Neural cell (in vitro differentiated cells): ENCODE measurements at regions not wholly inside any gene's neighbourhood (a gene's known extent, or its start where the extent isn't known, plus 50 kb on each side); places are given as distances from the start of the nearest gene placed in this dataset.
"Not testable (repeated sequence)": the region's sequence is repeated elsewhere in the genome, so short reads cannot be mapped to it uniquely, and the experiment has no call there.

Experiments
- H2AFZ ChIP-seq: fragments of 200-600, 300-800 bp; sonication (generic), shearing (Covaris generic); 2 replicates; pipeline ENCODE4 v1.6.0; 2014; ENCODE audit warnings: low read depth, mild to moderate bottlenecking, antibody characterized with exemption, low read length, moderate library complexity
- H3F3A ChIP-seq: fragments of 200-600 bp; shearing (Covaris generic); 2 replicates; pipeline ENCODE4 v1.6.1; 2016; ENCODE audit warnings: mild to moderate bottlenecking, moderate library complexity, mixed read lengths, antibody characterized with exemption, low read length; ENCODE audit not compliant: insufficient read depth, poor library complexity, severe bottlenecking
- H3K27ac ChIP-seq: fragments of 200-600, 300-800 bp; sonication (generic), shearing (Covaris generic); 2 replicates; pipeline ENCODE4 v1.5.1; 2014; ENCODE audit warnings: mild to moderate bottlenecking, low read length, moderate library complexity
- H3K27me3 ChIP-seq: fragments of 300-800, 200-600 bp; sonication (generic), shearing (Covaris generic); 2 replicates; pipeline ENCODE4 v1.6.0; 2014; ENCODE audit warnings: mild to moderate bottlenecking, low read depth, low read length, moderate library complexity; ENCODE audit not compliant: insufficient read depth
- H3K36me3 ChIP-seq: fragments of 300-800, 200-600 bp; sonication (generic), shearing (Covaris generic); 2 replicates; pipeline ENCODE4 v1.5.1; 2014; ENCODE audit warnings: mild to moderate bottlenecking, antibody characterized with exemption, low read length, moderate library complexity; ENCODE audit not compliant: insufficient read depth
- H3K4me2 ChIP-seq: fragments of 300-800, 200-600 bp; sonication (generic), shearing (Covaris generic); 2 replicates; pipeline ENCODE4 v1.6.0; 2014; ENCODE audit warnings: mild to moderate bottlenecking, low read length
- H3K4me3 ChIP-seq: fragments of 300-800, 200-600 bp; sonication (generic), shearing (Covaris generic); 2 replicates; pipeline ENCODE4 v1.5.1; 2014; ENCODE audit warnings: mild to moderate bottlenecking, low read length, moderate library complexity
- H3K79me2 ChIP-seq: fragments of 200-600 bp; shearing (Covaris generic); replicated peaks from 2 replicates; pipeline ENCODE4 v1.6.0; 2014; ENCODE audit warnings: mild to moderate bottlenecking, low read length, moderate library complexity; ENCODE audit not compliant: insufficient read depth
- H3K9ac ChIP-seq: fragments of 300-800, 200-600 bp; sonication (generic), shearing (Covaris generic); 2 replicates; pipeline ENCODE4 v1.6.1; 2016; ENCODE audit warnings: mild to moderate bottlenecking, low read length, mixed read lengths
- H3K9me2 ChIP-seq: fragments of 200-600 bp; shearing (Covaris generic); 2 replicates; pipeline ENCODE4 v1.6.1; 2016; ENCODE audit warnings: mild to moderate bottlenecking, low read length, mixed read lengths; ENCODE audit not compliant: insufficient read depth
- H3K9me3 ChIP-seq: fragments of 200-600, 300-800 bp; sonication (generic), shearing (Covaris generic); 2 replicates; pipeline ENCODE4 v1.6.1; 2016; ENCODE audit warnings: mild to moderate bottlenecking, mixed run types, low read length, moderate library complexity, mixed read lengths
- H4K20me1 ChIP-seq: fragments of 200-600 bp; shearing (Covaris generic); 2 replicates; pipeline ENCODE4 v1.6.1; 2016; ENCODE audit warnings: mild to moderate bottlenecking, mixed run types; ENCODE audit not compliant: insufficient read depth
- EP300 ChIP-seq: fragments of 450-650 bp; conservative IDR thresholded peaks from 2 replicates; pipeline ENCODE4 v1.6.1; 2014; ENCODE audit warnings: antibody characterized with exemption, mild to moderate bottlenecking, moderate library complexity; ENCODE audit not compliant: poor library complexity, severe bottlenecking
- EZH2 ChIP-seq: fragments of 200-600, 300-800 bp; shearing (Covaris generic), sonication (generic); IDR thresholded peaks from 2 replicates; pipeline ENCODE4 v1.6.1; 2014; ENCODE audit warnings: antibody characterized with exemption, low read length, borderline replicate concordance, mild to moderate bottlenecking; ENCODE audit not compliant: insufficient read depth, poor library complexity, severe bottlenecking
- MXI1 ChIP-seq: fragments of 450-650 bp; conservative IDR thresholded peaks from 2 replicates; pipeline ENCODE4 v1.6.1; 2014; ENCODE audit warnings: antibody characterized with exemption, mild to moderate bottlenecking; ENCODE audit not compliant: poor library complexity, severe bottlenecking
- POLR2AphosphoS5 ChIP-seq: IDR thresholded peaks from 2 replicates; pipeline ENCODE4 v1.6.1; 2012
- RAD21 ChIP-seq: fragments of 450-650 bp; conservative IDR thresholded peaks from 2 replicates; pipeline ENCODE4 v1.6.1; 2014; ENCODE audit warnings: antibody characterized with exemption, mild to moderate bottlenecking, moderate library complexity
- SMC3 ChIP-seq: fragments of 450-650 bp; conservative IDR thresholded peaks from 2 replicates; pipeline ENCODE4 v1.6.1; 2014; ENCODE audit warnings: antibody characterized with exemption, mild to moderate bottlenecking, moderate library complexity; ENCODE audit not compliant: poor library complexity
- TAF1 ChIP-seq: IDR thresholded peaks from 2 replicates; pipeline ENCODE4 v1.6.1; 2012; ENCODE audit warnings: low read depth
- TF ChIP-seq, protein P1 (sequence below): fragments of 450-650 bp; IDR thresholded peaks from 2 replicates; pipeline ENCODE4 v1.5.1; 2014; ENCODE audit warnings: antibody characterized with exemption, mild to moderate bottlenecking, moderate library complexity; ENCODE audit not compliant: poor library complexity, severe bottlenecking
- TF ChIP-seq, protein P2 (sequence below): IDR thresholded peaks from 2 replicates; pipeline ENCODE4 v1.6.1; 2012; ENCODE audit warnings: borderline replicate concordance

DNA sequence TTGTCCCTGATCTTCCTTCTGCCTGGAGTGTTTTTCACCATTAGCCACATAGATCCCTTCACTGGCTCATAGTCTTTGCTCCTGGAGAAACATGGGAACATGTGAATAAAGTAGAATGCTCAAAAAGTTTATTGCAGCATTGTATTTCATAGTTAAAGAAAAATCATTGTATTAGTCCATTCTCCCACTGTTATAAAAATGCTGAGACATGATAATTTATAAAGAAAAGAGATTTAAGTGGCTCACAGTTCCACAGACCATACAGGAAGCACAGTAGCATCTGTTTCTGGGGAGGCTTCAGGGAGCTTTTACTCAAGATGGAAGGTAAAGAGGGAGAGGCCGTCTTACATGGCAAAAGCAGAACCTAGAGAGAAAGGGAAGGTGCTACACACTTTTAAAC lies 238.3 kb upstream of the OR4E1 start:
- H3K4me2 ChIP-seq = no peak overlapping the region
- H3K27me3 ChIP-seq = no peaks in the 10 kb centered on the region
- no peak overlapping the region for H3K4me3 ChIP-seq
- no peak overlapping the region for H3K27ac ChIP-seq
- H2AFZ ChIP-seq = no peak overlapping the region
- H3K9ac ChIP-seq = no peak overlapping the region
- H4K20me1 ChIP-seq = no peaks in the 10 kb centered on the region
- H3K9me2 ChIP-seq = no peaks in the 10 kb centered on the region
- no peaks in the 10 kb centered on the region for H3F3A ChIP-seq
- H3K9me3 ChIP-seq = no peaks in the 10 kb centered on the region
- H3K36me3 ChIP-seq = no peaks in the 10 kb centered on the region
- no peaks in the 10 kb centered on the region for H3K79me2 ChIP-seq
- TF ChIP-seq EP300 = no peak

DNA sequence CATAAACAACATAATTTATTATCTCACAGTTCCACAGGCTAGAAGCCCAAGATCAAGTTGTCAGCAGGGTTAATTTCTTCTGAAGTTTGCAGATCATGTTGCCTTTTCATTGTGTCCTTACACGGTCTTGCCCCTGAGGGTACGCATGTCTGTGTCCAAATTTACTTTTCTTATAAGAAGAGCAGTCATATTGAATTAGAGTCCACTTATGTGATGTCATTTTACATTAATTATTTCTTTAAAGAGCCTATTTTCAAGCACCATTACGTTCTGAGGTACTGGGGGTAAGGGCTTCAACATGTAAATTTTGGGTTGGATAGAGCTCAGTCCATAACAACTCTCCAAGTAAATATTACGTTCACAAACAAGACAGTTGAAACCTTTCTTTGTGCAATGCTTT lies 236.6 kb upstream of the OR4E1 start:
- Histone ChIP-seq H3K9me2 (no peaks in the 10 kb centered on the region), H2AFZ (no peak overlapping the region), H3K4me3 (no peak overlapping the region), H3K79me2 (no peaks in the 10 kb centered on the region), H3F3A (no peaks in the 10 kb centered on the region), H3K36me3 (no peaks in the 10 kb centered on the region), H3K9me3 (no peaks in the 10 kb centered on the region), H3K27me3 (no peaks in the 10 kb centered on the region), H3K27ac (no peak overlapping the region), H4K20me1 (no peaks in the 10 kb centered on the region), H3K9ac (no peak overlapping the region), H3K4me2 (no peak overlapping the region)
- TF ChIP-seq EP300 (no peak), RAD21 (no peak), TAF1 (no peak), SMC3 (no peak), EZH2 (no peak), MXI1 (no peak), POLR2AphosphoS5 (no peak)
- TF ChIP-seq, protein P1, sequence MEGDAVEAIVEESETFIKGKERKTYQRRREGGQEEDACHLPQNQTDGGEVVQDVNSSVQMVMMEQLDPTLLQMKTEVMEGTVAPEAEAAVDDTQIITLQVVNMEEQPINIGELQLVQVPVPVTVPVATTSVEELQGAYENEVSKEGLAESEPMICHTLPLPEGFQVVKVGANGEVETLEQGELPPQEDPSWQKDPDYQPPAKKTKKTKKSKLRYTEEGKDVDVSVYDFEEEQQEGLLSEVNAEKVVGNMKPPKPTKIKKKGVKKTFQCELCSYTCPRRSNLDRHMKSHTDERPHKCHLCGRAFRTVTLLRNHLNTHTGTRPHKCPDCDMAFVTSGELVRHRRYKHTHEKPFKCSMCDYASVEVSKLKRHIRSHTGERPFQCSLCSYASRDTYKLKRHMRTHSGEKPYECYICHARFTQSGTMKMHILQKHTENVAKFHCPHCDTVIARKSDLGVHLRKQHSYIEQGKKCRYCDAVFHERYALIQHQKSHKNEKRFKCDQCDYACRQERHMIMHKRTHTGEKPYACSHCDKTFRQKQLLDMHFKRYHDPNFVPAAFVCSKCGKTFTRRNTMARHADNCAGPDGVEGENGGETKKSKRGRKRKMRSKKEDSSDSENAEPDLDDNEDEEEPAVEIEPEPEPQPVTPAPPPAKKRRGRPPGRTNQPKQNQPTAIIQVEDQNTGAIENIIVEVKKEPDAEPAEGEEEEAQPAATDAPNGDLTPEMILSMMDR = no peak
- TF ChIP-seq, protein P2, sequence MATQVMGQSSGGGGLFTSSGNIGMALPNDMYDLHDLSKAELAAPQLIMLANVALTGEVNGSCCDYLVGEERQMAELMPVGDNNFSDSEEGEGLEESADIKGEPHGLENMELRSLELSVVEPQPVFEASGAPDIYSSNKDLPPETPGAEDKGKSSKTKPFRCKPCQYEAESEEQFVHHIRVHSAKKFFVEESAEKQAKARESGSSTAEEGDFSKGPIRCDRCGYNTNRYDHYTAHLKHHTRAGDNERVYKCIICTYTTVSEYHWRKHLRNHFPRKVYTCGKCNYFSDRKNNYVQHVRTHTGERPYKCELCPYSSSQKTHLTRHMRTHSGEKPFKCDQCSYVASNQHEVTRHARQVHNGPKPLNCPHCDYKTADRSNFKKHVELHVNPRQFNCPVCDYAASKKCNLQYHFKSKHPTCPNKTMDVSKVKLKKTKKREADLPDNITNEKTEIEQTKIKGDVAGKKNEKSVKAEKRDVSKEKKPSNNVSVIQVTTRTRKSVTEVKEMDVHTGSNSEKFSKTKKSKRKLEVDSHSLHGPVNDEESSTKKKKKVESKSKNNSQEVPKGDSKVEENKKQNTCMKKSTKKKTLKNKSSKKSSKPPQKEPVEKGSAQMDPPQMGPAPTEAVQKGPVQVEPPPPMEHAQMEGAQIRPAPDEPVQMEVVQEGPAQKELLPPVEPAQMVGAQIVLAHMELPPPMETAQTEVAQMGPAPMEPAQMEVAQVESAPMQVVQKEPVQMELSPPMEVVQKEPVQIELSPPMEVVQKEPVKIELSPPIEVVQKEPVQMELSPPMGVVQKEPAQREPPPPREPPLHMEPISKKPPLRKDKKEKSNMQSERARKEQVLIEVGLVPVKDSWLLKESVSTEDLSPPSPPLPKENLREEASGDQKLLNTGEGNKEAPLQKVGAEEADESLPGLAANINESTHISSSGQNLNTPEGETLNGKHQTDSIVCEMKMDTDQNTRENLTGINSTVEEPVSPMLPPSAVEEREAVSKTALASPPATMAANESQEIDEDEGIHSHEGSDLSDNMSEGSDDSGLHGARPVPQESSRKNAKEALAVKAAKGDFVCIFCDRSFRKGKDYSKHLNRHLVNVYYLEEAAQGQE = no peak

DNA sequence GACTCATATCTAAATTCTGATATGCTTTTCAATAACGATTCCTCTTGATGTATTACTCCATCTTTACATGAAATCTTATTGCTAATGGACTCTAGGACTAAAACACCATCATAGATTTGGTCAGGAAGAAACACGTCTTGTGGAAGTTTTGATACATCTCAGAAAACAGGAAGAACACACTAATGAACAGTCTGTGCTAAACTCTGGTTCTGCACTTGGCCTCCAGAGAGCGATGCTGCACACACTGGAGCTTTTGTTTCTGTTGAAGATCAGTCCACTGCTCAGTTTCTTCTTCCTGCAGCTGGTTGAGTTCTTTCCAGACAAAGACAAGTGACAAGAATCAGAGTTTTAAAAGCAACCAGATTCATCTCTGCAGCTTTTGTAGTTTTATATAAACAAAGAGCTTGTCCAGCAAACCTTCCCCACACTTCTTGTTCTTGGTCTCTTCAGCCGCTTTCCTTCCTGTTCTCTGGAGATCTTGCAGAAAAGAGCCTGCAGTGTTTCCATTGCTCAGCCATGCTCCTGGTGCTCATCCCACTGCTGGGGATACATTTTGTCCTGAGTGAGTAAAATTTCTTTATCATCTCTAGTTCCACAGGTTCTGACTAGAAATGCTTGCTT lies 229.1 kb upstream of the OR4E1 start:
- no peak overlapping the region for H3K9ac ChIP-seq
- no peaks in the 10 kb centered on the region for H3F3A ChIP-seq
- no peaks in the 10 kb centered on the region for H3K9me2 ChIP-seq
- H3K9me3 ChIP-seq = no peaks in the 10 kb centered on the region
- no peak overlapping the region for H3K4me2 ChIP-seq
- TF ChIP-seq EP300 = no peak
- TF ChIP-seq, protein P1 = peak; percentile 21
- no peak overlapping the region for H2AFZ ChIP-seq
- H3K27ac ChIP-seq = no peak overlapping the region
- H4K20me1 ChIP-seq = no peaks in the 10 kb centered on the region
- H3K4me3 ChIP-seq = no peak overlapping the region
- no peaks in the 10 kb centered on the region for H3K79me2 ChIP-seq
- no peaks in the 10 kb centered on the region for H3K36me3 ChIP-seq
- no peaks in the 10 kb centered on the region for H3K27me3 ChIP-seq

DNA sequence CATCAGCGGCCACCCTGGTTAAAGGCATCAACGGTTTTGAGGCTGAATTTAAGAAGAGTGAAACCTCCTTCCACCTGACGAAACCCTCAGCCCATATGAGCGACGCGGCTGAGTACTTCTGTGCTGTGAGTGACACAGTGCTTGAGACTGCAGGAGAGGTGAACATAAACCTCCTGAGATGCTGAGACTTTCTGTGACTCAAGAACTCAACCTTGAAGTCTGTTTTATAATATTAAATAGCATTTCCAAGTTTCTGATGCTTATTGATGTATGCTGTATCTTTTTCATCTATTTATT lies 221.2 kb upstream of the OR4E1 start:
- H3K4me2 ChIP-seq, H3K4me3 ChIP-seq, H3K9ac ChIP-seq, H3K79me2 ChIP-seq, H3K9me2 ChIP-seq, H3F3A ChIP-seq, H3K9me3 ChIP-seq, H2AFZ ChIP-seq, H3K27me3 ChIP-seq, H3K36me3 ChIP-seq, H4K20me1 ChIP-seq, H3K27ac ChIP-seq: not testable (repeated sequence)
